ENCODE measurements at regions not wholly inside any gene's neighbourhood (a gene's known extent, or its start where the extent isn't known, plus 50 kb on each side); places are given as distances from the start of the nearest gene placed in this dataset.
A peak's percentile ranks its signal among the peaks of the same experiment; 100 is the strongest.

DNA sequence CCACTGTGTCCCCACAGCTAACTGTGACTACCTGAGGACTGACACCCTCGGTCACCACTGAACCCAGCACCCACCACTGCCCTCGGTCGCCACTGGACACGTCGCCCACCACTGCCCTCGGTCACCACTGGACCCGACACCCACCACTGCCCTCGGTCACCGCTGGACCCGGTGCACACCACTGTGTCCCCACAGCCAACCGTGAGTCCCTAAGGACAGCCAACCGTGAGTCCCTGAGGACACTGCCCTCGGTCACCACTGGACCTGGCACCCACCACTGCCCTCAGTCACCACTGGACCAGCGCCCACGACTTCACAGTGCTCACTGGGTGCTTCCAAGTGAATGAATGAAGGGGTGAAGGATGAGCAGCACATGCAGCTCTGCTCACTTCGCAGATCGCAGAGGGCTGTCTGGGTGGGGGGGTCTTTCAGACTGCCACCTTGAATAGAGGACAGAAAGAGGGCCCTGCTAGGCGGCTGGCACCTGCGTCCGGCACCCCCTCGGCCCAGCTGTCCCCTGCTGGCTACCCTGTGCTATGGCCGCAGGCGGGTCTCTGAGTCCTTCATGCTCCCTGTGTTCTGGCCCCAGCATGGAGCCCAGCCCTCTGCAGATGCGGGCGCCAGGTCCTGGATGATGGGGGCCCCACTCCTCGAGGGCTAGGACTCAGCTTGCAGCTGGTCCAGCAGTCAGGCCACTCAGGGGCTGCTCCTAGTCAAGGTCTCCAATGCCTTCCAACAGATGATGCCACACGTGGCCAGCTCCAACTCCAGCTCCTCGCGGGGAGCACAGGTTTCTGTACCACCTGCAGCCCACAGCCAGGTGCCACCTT, 51.4 kb upstream of the GPC1 start:
- Histone ChIP-seq H2BK15ac (ENCODE audit: low read depth, low read length) (no peak overlapping the region; the same call in 1 of the 3 replicates), H3K4me2 (ENCODE audit: low read depth, low read length) (no peak overlapping the region), H2AK5ac (ENCODE audit: low read depth, low read length) (peak overlapping the region; percentile 81), H3K23ac (ENCODE audit: low read depth, low read length) (no peak overlapping the region; the same call in 1 of the 2 replicates), H3K9me1 (ENCODE audit: insufficient read depth, low read length) (peaks cover 25% of the 10 kb centered on the region), H4K5ac (ENCODE audit: low read depth, low read length) (no peak overlapping the region), H3K4me1 (ENCODE audit: control insufficient read depth, insufficient read depth, low read length) (peaks cover 11% of the 10 kb centered on the region), H3K36me3 (ENCODE audit: control insufficient read depth, insufficient read depth, low read length) (no peaks in the 10 kb centered on the region), H2BK120ac (ENCODE audit: low read depth, low read length) (peak overlapping the region; percentile 52), H2BK5ac (ENCODE audit: low read depth, low read length, poor library complexity, severe bottlenecking) (no peak overlapping the region), H4K91ac (ENCODE audit: insufficient read depth, low read depth, low read length) (peak overlapping the region; percentile 4; the same call in 1 of the 2 replicates), H3K4me3 (ENCODE audit: insufficient read depth, low read depth, low read length) (no peak overlapping the region), H2BK20ac (ENCODE audit: low read depth, low read length) (peak overlapping the region; percentile 72; the same call in 1 of the 2 replicates), H4K8ac (ENCODE audit: low read depth in 2 of 2, low read length in 2 of 2) (no peak overlapping the region), H3K14ac (replicated peaks; ENCODE audit: low read depth, low read length) (peak overlapping the region; percentile 79; the same call in 1 of the 2 replicates), H3K9ac (ENCODE audit: low read depth, low read length) (no peak overlapping the region), H4K20me1 (ENCODE audit: insufficient read depth, low read length) (no peaks in the 10 kb centered on the region), H3K18ac (ENCODE audit: low read depth, low read length) (no peak overlapping the region), H2AK9ac (replicated peaks; ENCODE audit: low read depth, low read length, poor library complexity) (peak overlapping the region; percentile 82), H3K9me3 (ENCODE audit: control insufficient read depth, insufficient read depth, low read length) (peaks cover 3% of the 10 kb centered on the region; the same call in 1 of the 2 replicates), H3K27me3 (ENCODE audit: control insufficient read depth, insufficient read depth, low read length) (no peaks in the 10 kb centered on the region), H3K27ac (ENCODE audit: insufficient read depth, low read length) (no peak overlapping the region), H3K56ac (ENCODE audit: extremely low read depth, insufficient read depth, low read length) (no peak overlapping the region), H3K79me1 (ENCODE audit: low read depth in 1 of 2, low read length in 2 of 2) (peaks cover 0 to 22% of the 10 kb centered on the region in 2 experiments; a peak in 2 of 4 replicates), H3K4ac (ENCODE audit: low read depth, low read length) (peak overlapping the region; percentile 77), H2AFZ (replicated peaks; ENCODE audit: low read length, poor library complexity) (peak overlapping the region; percentile 65)
- intact Hi-C loops (cut with micrococcal nuclease) (loop anchor here (2.0 kb wide), 1 partner anchor 51 kb away; the partner anchor contains the start of gene GPC1), in situ Hi-C loops (cut with MboI; ENCODE audit: low sequenced_read_pairs) (no loop called here), dilution Hi-C loops (cut with HindIII; ENCODE audit: low sequenced_read_pairs, unreplicated experiment) (no loop called here)
- CTCF ChIA-PET, result no interaction called here
- no peak for TF ChIP-seq MAZ (IDR thresholded peaks at IDR 0.05; ENCODE audit: borderline replicate concordance, low read depth, low read length)
- no peak for TF ChIP-seq CHD1 (IDR thresholded peaks at IDR 0.05; ENCODE audit: low read depth, low read length)
- TF ChIP-seq MXI1 (IDR thresholded peaks at IDR 0.05; ENCODE audit: borderline replicate concordance, low read depth, low read length), result no peak
- TF ChIP-seq SMC3 (IDR thresholded peaks at IDR 0.05; ENCODE audit: low read depth, low read length), result no peak
- TF ChIP-seq, protein P1, sequence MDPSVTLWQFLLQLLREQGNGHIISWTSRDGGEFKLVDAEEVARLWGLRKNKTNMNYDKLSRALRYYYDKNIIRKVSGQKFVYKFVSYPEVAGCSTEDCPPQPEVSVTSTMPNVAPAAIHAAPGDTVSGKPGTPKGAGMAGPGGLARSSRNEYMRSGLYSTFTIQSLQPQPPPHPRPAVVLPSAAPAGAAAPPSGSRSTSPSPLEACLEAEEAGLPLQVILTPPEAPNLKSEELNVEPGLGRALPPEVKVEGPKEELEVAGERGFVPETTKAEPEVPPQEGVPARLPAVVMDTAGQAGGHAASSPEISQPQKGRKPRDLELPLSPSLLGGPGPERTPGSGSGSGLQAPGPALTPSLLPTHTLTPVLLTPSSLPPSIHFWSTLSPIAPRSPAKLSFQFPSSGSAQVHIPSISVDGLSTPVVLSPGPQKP (IDR thresholded peaks at IDR 0.05; ENCODE audit: borderline replicate concordance, low read depth, low read length), result no peak
- BruUV-seq (replicated peaks), result no TSS peak
- WGBS, 2 experiments (ENCODE audit: extremely low coverage in 2 of 2, insufficient read length in 1 of 2), result 97% methylated on average over 14 of the region's 29 CpGs; no CpG with 5 or more reads in 1 of the 2 experiments
- ATAC-seq (ENCODE audit: low read depth) (no peak), DNase-seq (no peak)
- POLR2A ChIA-PET (ENCODE audit: unreplicated experiment), result no interaction called here

Measured in IMR-90 (cell line).